ENCODE measurements at regions not wholly inside any gene's neighbourhood (a gene's known extent, or its start where the extent isn't known, plus 50 kb on each side); places are given as distances from the start of the nearest gene placed in this dataset.

DNA sequence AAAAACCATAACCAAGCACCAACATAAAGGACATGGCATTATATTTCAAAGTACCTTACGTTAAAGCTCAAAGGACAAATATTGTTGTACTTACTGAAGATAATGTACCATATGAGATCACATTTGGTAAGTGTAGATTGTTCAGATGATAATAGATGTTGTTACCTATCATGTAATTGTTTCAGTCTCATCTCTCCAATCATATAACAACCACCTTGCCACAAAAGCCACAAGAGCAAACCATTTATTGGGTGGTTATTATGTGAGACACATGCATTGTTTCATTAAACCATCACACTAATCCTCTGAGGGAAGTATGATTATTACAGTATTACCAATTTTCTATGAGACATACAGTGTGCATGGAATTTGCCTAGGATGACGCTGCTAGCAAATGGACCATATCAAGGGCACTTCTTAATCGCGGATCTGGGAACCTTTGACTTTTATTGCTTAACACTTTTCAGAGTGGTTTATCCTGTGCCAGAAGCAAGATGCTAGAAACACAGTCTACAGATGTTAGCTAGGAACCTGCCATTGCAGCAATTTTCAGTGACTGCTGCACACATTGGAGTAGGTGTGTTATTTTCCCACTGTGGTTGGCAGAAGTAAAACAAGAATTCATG, 149.8 kb upstream of the AKIRIN2 start:
- TF ChIP-seq, protein P1, sequence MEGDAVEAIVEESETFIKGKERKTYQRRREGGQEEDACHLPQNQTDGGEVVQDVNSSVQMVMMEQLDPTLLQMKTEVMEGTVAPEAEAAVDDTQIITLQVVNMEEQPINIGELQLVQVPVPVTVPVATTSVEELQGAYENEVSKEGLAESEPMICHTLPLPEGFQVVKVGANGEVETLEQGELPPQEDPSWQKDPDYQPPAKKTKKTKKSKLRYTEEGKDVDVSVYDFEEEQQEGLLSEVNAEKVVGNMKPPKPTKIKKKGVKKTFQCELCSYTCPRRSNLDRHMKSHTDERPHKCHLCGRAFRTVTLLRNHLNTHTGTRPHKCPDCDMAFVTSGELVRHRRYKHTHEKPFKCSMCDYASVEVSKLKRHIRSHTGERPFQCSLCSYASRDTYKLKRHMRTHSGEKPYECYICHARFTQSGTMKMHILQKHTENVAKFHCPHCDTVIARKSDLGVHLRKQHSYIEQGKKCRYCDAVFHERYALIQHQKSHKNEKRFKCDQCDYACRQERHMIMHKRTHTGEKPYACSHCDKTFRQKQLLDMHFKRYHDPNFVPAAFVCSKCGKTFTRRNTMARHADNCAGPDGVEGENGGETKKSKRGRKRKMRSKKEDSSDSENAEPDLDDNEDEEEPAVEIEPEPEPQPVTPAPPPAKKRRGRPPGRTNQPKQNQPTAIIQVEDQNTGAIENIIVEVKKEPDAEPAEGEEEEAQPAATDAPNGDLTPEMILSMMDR (IDR thresholded peaks at IDR 0.05), result no peak
- TF ChIP-seq POLR2A (IDR thresholded peaks at IDR 0.05), result no peak

All from thyroid gland (tissue), 4 donors.